Activated naive CD4-positive, alpha-beta T cell treated with anti-CD3 and anti-CD28 coated beads, Interleukin-2, amount 10 ng/mL, durations not matched to agents 7 days and 5 days (primary cell): ENCODE measurements at regions not wholly inside any gene's neighbourhood (a gene's known extent, or its start where the extent isn't known, plus 50 kb on each side); places are given as distances from the start of the nearest gene placed in this dataset.

Experiments
- CTCF ChIA-PET: fragments of 350-600 bp; sonication (Branson Sonifier 250); formaldehyde crosslinking; loops from one replicate; lab custom pipeline; 2021; ENCODE audit warnings: antibody characterized with exemption; lab: Charles Lee
- DNase-seq: peaks from one replicate; pipeline ENCODE4 v3.0.0-alpha.2; 2020
- H3K27ac Mint-ChIP-seq: one replicate; pipeline ENCODE4 v1.8.0; 2021; ENCODE audit warnings: mild to moderate bottlenecking, moderate library complexity, mixed read lengths
- H3K27me3 Mint-ChIP-seq: one replicate; pipeline ENCODE4 v1.8.0; 2021; ENCODE audit warnings: mild to moderate bottlenecking, mixed read lengths
- H3K36me3 Mint-ChIP-seq: one replicate; pipeline ENCODE4 v1.8.0; 2021; ENCODE audit warnings: mixed read lengths
- H3K4me1 Mint-ChIP-seq: one replicate; pipeline ENCODE4 v1.8.0; 2021; ENCODE audit warnings: mixed read lengths
- H3K4me3 Mint-ChIP-seq: one replicate; pipeline ENCODE4 v1.8.0; 2021; ENCODE audit warnings: mild to moderate bottlenecking, moderate library complexity, mixed read lengths
- H3K9me3 Mint-ChIP-seq: one replicate; pipeline ENCODE4 v1.8.0; 2021; ENCODE audit warnings: mixed read lengths

DNA sequence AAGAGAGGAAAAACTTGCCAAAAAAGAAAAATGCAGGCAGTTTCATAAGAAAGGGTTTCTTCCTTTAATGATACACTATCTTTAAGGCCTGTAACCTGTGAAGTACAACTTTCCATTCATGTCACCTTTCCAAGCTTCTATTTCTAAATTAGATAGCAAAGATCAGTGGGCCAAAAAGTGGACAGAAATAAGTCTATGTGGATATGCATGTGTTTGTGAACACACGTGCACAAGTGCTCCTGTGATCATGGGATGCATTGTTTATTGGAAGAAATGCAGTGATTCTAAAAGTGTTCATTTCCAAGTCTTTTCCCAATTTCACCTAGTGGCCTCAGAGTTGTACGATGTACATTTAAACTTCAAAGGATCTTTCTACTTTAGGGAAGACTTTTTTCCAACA is 230.0 kb upstream of the BLID start:
- Mint-ChIP-seq H3K9me3 (no peaks in the 10 kb centered on the region), H3K4me1 (no peaks in the 10 kb centered on the region), H3K27me3 (no peaks in the 10 kb centered on the region), H3K4me3 (no peak overlapping the region), H3K27ac (no peak overlapping the region), H3K36me3 (no peaks in the 10 kb centered on the region)
- CTCF ChIA-PET, result no interaction called here
- no peak for DNase-seq

DNA sequence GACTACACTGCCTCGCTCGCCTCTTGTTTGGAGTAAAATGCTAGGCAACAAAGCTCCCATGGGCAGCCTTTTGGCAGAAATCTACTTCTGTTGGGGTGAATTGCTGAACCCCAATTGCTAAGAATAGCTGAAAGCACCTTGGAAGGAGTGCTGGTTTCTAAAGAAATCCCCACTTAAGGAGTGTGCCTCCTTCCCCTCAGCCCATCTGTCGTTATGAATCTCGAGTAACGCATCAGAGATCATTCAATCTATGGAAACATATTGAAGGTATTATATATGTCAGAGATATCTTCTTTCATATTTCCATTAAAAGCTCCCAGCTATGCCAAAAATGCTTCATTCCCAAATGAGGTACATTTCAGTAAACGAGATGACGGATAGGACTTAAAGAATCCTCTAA is 229.6 kb upstream of the BLID start:
- H3K4me1 Mint-ChIP-seq, result no peaks in the 10 kb centered on the region
- H3K9me3 Mint-ChIP-seq, result no peaks in the 10 kb centered on the region
- CTCF ChIA-PET, result no interaction called here
- no peak overlapping the region for H3K27ac Mint-ChIP-seq
- H3K36me3 Mint-ChIP-seq, result no peaks in the 10 kb centered on the region
- no peak overlapping the region for H3K4me3 Mint-ChIP-seq
- no peaks in the 10 kb centered on the region for H3K27me3 Mint-ChIP-seq
- DNase-seq, result no peak

DNA sequence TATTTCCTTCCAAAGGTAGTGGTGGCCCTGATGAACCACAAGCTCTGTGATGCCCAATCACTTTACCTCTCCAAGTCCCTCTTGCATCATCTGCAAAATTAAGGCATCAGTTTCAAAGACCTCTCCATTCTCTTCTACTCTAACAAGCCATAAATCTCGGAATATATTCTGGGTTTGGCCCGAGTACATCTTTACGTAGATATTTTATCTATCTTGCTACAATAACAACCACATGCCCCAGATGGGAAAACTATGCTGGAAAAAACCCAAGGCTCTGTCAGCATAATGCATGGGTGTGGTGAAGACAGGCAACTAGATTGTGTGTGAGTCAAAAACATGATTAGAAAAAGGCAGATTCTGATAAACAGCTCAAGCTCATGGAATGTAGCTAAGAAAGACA is 228.2 kb upstream of the BLID start:
- CTCF ChIA-PET, result no interaction called here
- no peak for DNase-seq
- H3K9me3 Mint-ChIP-seq, result no peaks in the 10 kb centered on the region
- no peaks in the 10 kb centered on the region for H3K36me3 Mint-ChIP-seq
- no peak overlapping the region for H3K4me3 Mint-ChIP-seq
- no peaks in the 10 kb centered on the region for H3K27me3 Mint-ChIP-seq
- H3K4me1 Mint-ChIP-seq, result no peaks in the 10 kb centered on the region
- H3K27ac Mint-ChIP-seq, result no peak overlapping the region

DNA sequence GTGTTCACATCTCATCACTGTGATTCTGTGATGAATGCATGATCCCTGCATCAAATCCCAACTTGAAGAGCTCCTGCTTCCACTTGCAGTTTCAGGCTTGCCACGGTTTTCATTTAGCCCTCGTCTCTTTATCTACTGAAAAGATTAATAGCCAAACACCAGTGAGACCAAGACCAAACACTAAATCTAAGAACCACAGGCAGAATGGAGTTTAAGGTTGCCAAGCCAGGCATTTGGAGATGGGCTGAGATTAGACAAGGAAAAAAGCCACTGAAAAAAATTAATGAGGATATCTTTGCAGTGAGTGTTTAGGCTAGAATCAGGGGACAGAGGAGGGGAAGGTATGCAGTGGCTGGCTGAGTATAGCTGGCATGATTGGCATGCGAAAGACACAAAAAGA is 227.2 kb upstream of the BLID start:
- H3K36me3 Mint-ChIP-seq, result no peaks in the 10 kb centered on the region
- DNase-seq, result no peak
- CTCF ChIA-PET, result no interaction called here
- H3K4me3 Mint-ChIP-seq, result no peak overlapping the region
- H3K9me3 Mint-ChIP-seq, result no peaks in the 10 kb centered on the region
- no peak overlapping the region for H3K27ac Mint-ChIP-seq
- no peaks in the 10 kb centered on the region for H3K4me1 Mint-ChIP-seq
- H3K27me3 Mint-ChIP-seq, result no peaks in the 10 kb centered on the region

DNA sequence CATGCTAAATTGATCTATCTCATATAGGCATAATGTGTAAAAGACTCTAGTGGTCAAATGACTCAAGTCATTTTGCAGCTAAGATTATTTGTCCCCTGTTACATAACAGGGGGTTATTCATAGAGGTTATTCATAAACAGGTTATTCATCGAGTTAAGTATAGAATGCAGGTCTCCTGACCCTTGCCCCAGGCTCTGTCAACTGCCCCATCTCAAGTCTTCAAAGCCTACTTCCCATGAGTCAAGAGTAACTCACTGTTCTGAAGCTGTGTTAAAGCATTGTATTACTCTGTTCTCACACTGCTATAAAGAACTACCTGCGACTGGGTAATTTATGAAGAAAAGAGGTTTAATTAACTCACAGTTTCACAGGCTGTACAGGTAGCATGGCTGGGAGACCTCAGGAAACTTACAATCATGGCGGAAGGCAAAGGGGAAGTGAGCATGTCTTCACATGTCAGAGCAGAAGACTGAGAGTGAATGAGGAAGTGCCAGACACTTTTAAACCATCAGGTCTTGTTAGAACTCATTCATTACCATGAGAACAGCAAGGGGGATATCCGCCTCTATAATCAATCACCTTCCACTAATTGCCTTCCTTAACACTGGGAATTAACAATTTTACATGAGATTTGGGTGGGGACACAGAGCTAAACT is 226.2 kb upstream of the BLID start:
- Mint-ChIP-seq H3K4me3 (no peak overlapping the region), H3K4me1 (no peaks in the 10 kb centered on the region), H3K27ac (no peak overlapping the region), H3K36me3 (no peaks in the 10 kb centered on the region), H3K9me3 (no peaks in the 10 kb centered on the region), H3K27me3 (no peaks in the 10 kb centered on the region)
- DNase-seq, result no peak
- CTCF ChIA-PET, result no interaction called here

DNA sequence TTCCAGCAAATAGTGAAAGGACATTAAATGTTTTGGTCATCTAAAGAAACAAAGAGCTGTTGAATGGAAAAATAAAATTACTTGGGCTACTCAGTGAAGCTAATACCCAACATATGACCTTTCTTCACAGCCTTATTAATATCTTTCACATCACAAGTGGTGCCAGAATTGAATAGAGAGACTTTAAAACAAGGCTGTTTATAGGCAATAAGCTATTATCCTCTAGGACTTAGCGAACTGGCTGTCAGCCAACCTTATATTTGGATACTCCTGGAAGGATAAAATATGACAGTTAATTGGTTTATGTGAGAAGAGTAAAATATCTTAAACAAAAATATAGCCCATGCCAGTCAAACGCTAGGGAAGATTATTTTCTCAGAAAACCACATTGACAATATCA is 225.5 kb upstream of the BLID start:
- H3K27ac Mint-ChIP-seq, result no peak overlapping the region
- CTCF ChIA-PET, result no interaction called here
- DNase-seq, result no peak
- no peaks in the 10 kb centered on the region for H3K4me1 Mint-ChIP-seq
- no peaks in the 10 kb centered on the region for H3K9me3 Mint-ChIP-seq
- no peaks in the 10 kb centered on the region for H3K27me3 Mint-ChIP-seq
- H3K36me3 Mint-ChIP-seq, result no peaks in the 10 kb centered on the region
- H3K4me3 Mint-ChIP-seq, result no peak overlapping the region

DNA sequence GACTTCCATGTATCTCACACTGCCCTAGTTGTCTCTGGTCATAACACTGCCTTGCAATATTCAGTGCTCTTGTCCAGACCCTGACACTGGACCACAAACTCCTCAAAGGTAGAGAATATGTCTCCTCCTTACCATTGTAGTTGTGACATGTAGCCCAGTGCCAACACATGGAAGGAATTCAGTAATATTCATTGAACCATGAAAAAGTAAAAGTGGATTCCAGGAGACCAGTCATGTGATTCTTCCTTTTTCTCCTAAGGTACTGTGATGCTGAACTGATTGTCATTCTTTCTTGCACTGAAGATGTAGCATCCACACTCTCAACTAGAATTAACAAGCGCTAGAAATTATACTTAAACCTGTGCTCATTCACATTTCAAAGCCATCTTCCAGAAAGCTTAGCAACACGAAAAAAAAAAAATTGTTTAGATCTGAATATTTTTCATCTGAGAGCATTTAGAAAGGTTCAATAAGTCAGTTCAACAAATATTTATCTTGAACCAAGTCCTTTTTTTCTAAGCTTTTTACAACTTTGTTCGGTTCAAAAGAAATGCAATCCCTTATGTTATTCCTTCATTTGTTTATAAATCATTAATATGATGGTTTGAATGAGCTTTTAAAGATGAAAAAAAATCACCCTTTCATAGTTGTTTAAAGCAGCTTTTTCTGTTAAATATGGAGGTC is 224.7 kb upstream of the BLID start:
- CTCF ChIA-PET, result no interaction called here
- no peaks in the 10 kb centered on the region for H3K4me1 Mint-ChIP-seq
- no peaks in the 10 kb centered on the region for H3K27me3 Mint-ChIP-seq
- DNase-seq, result no peak
- no peak overlapping the region for H3K27ac Mint-ChIP-seq
- H3K9me3 Mint-ChIP-seq, result no peaks in the 10 kb centered on the region
- no peak overlapping the region for H3K4me3 Mint-ChIP-seq
- H3K36me3 Mint-ChIP-seq, result no peaks in the 10 kb centered on the region

DNA sequence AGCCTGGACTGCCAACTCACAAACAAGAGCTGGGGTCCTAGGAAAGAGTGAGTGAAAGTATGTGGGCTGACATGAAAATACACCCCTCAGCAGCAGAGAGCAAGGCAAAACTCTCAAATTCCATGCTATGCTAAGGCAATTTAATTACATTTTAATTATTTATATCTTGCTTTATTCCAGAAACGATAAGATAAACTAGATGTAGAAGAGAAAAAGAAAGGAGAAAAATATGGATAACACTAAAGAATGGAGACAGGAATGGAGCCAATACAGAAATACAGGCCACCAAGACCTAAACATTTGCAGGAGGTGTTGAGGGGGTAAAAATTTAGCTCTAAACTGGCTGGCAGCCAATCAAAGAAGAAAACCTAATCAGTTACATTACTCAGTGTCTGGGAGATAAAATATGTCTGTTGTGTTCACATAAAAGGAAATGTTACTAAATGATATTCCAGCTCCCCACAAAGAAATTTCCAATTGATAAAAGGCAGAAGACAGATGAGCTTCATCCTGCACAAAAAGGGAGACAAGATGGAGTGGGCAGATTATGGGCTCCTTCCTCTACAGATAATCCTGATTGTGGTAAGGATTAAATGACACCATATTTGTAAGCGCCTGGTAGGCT is 223.5 kb upstream of the BLID start:
- no peaks in the 10 kb centered on the region for H3K27me3 Mint-ChIP-seq
- no peak for DNase-seq
- no peaks in the 10 kb centered on the region for H3K9me3 Mint-ChIP-seq
- H3K36me3 Mint-ChIP-seq, result no peaks in the 10 kb centered on the region
- no peak overlapping the region for H3K27ac Mint-ChIP-seq
- no peaks in the 10 kb centered on the region for H3K4me1 Mint-ChIP-seq
- no peak overlapping the region for H3K4me3 Mint-ChIP-seq
- CTCF ChIA-PET, result no interaction called here

DNA sequence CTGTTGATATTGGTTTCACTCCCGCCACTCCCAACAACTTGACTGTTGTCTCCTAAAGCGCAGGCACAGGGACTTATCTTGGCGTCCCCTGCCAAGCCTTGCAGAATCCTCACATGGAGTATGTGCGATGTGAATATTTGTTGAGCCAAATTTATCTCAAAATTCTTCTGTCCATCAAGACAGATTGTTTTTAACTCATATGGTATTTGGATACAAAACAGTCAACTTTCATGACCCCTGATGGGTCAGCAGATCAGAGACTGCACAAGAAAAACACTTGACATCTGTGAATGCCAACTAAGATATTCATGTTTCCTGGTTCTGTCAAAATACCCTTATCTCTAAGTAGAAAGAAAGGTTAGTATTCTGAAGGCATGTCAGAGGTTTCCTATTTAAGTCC is 221.7 kb upstream of the BLID start:
- Mint-ChIP-seq H3K4me1 (no peaks in the 10 kb centered on the region), H3K27me3 (no peaks in the 10 kb centered on the region), H3K27ac (no peak overlapping the region), H3K36me3 (no peaks in the 10 kb centered on the region), H3K4me3 (no peak overlapping the region), H3K9me3 (no peaks in the 10 kb centered on the region)
- DNase-seq, result no peak
- CTCF ChIA-PET, result no interaction called here

DNA sequence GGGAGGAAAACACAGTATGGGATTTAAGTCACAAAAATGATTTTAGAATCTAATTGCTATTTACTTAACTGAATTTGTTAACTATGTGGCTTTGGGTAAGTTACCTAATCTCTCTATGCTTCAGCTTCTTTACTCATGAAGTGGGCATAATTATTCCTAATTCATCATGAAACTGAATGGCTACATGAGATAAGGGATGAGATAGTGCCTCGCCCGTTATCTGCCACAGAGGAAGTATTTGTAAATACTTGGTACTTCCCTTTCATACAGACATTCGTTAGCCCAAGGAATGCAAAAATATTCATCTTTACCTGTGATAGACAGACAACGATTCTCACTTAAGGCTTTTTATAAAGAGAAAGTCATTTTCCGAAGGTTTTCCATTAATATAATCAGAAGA is 221.2 kb upstream of the BLID start:
- no peaks in the 10 kb centered on the region for H3K9me3 Mint-ChIP-seq
- CTCF ChIA-PET, result no interaction called here

DNA sequence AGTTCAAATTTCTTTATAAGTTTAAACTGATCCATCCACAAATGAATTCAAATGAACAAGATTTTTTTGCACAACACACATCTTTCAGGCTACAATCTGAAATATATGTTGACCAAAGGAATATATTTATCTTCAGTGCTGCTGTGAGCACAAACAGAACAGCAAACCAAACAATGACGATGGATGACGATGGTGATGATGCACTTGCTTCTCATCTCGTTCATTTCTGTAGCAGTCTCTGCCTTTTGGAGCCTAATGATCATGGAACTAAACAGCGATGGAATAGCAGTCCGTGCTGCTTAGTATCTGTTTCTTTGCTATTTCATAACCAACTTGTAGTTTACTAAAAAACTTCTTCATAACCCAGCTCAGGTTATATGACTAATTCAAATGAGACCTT is 220.7 kb upstream of the BLID start:
- Mint-ChIP-seq H3K36me3 (no peaks in the 10 kb centered on the region), H3K4me1 (no peaks in the 10 kb centered on the region), H3K27me3 (no peaks in the 10 kb centered on the region)

More for the DNA sequence above, 221.2 kb upstream of the BLID start:
- H3K27me3 Mint-ChIP-seq, result no peaks in the 10 kb centered on the region
- H3K27ac Mint-ChIP-seq, result no peak overlapping the region
- no peaks in the 10 kb centered on the region for H3K4me1 Mint-ChIP-seq
- no peaks in the 10 kb centered on the region for H3K36me3 Mint-ChIP-seq
- no peak for DNase-seq
- H3K4me3 Mint-ChIP-seq, result no peak overlapping the region

DNA sequence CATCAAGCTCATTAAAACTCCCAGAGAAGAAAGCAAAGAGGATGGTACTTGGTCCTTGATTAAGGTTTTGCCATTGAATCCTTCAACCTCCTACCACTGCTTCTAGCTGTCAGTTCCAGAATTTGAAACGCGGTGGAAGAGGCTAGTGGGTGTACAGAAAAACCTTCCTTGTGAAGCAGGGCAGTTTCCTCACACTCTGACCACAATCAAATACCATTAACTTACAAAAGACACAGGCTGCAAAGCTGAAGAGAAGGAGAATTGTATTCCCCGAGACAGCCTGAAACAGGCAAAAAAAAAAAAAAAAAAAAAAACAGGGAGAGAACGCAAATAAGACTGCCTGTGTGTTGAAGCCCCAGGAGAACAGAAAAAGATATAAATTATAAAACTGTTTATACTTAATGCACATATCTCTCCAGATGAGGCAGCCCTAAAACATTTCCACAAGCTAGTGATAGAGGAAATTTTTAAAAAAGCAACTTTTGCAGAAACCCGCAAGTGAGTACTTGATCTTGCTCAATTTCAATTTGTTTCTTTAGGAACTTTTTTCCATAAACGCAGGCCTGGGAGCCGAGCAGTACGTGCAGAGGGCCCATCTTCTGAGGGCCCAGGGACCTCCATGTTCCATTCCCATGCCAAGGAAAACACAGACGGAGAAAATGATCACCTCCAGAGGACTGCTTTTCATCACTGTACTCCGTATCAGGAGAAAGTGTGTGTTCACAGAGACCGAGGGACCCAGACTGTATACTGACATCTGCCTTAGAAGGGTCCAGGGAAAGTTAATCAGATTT is 218.7 kb upstream of the BLID start:
- no peaks in the 10 kb centered on the region for H3K27me3 Mint-ChIP-seq
- CTCF ChIA-PET, result no interaction called here
- no peak overlapping the region for H3K4me3 Mint-ChIP-seq
- H3K36me3 Mint-ChIP-seq, result no peaks in the 10 kb centered on the region
- no peak overlapping the region for H3K27ac Mint-ChIP-seq
- no peaks in the 10 kb centered on the region for H3K4me1 Mint-ChIP-seq
- no peak for DNase-seq
- no peaks in the 10 kb centered on the region for H3K9me3 Mint-ChIP-seq

More for the DNA sequence above, 220.7 kb upstream of the BLID start:
- Mint-ChIP-seq H3K4me3 (no peak overlapping the region), H3K9me3 (no peaks in the 10 kb centered on the region), H3K27ac (no peak overlapping the region)
- CTCF ChIA-PET, result no interaction called here
- DNase-seq, result no peak

DNA sequence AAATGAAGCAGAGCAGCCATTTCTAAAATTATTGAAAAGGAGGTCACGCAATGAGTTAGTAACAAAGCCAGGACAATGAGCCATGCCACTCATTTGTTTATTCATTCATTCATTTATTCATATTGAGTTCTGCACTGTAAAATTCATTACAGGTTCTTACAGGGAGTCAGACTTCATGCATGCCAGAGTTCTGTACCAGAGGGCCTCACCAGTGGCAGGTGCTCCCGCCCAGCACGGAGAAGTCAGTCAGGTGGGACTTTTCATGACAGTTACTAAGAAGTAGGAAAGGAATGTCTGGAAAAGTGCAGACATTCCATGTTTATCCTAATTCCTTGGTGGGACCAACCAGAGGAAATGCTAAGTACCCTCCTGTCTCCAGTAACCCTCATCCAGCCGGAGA is 217.5 kb upstream of the BLID start:
- no peak overlapping the region for H3K4me3 Mint-ChIP-seq

DNA sequence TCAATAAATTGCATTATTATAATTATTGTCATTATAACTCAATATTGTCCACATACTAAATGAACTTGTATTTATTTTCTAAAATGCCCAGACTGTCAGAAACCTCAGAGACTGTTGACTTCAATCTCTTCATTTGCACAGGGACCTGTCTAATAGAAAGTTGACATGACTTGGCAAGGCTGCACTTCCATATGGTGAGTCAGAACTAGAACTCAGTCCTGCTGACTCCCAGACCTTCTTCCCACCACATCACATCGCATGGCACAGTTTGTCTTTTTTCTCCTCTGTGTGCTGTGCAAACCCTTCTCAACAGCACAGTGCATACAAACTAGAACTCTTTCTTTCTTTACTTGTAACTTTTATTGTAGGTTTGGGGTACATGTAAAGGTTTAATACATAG is 215.1 kb upstream of the BLID start:
- no peaks in the 10 kb centered on the region for H3K4me1 Mint-ChIP-seq
- DNase-seq, result no peak
- H3K4me3 Mint-ChIP-seq, result no peak overlapping the region
- no peaks in the 10 kb centered on the region for H3K36me3 Mint-ChIP-seq
- H3K27ac Mint-ChIP-seq, result no peak overlapping the region
- CTCF ChIA-PET, result no interaction called here
- no peaks in the 10 kb centered on the region for H3K9me3 Mint-ChIP-seq
- H3K27me3 Mint-ChIP-seq, result no peaks in the 10 kb centered on the region

More for the DNA sequence above, 217.5 kb upstream of the BLID start:
- no peaks in the 10 kb centered on the region for H3K9me3 Mint-ChIP-seq
- H3K4me1 Mint-ChIP-seq, result no peaks in the 10 kb centered on the region
- no peak for DNase-seq
- H3K36me3 Mint-ChIP-seq, result no peaks in the 10 kb centered on the region
- no peak overlapping the region for H3K27ac Mint-ChIP-seq
- no peaks in the 10 kb centered on the region for H3K27me3 Mint-ChIP-seq
- CTCF ChIA-PET, result no interaction called here
